NCI-H1105 treated with DMSO at 0.1 percent for 48 hours (cell line): ENCODE measurements at regions not wholly inside any gene's neighbourhood (a gene's known extent, or its start where the extent isn't known, plus 50 kb on each side); places are given as distances from the start of the nearest gene placed in this dataset.

Source experiments
- DNase-seq: peaks from one replicate; lab custom pipeline; 2025; lab: John Stamatoyannopoulos, UW

GRCh38 chr13:85742355-85742754 is 56.9 kb downstream of the SLITRK6 start:
- DNase-seq, result no peak

GRCh38 chr13:85741017-85741416 is 58.2 kb downstream of the SLITRK6 start:
- no peak for DNase-seq

GRCh38 chr13:85738696-85739320 is 60.4 kb downstream of the SLITRK6 start:
- no peak for DNase-seq

DNA sequence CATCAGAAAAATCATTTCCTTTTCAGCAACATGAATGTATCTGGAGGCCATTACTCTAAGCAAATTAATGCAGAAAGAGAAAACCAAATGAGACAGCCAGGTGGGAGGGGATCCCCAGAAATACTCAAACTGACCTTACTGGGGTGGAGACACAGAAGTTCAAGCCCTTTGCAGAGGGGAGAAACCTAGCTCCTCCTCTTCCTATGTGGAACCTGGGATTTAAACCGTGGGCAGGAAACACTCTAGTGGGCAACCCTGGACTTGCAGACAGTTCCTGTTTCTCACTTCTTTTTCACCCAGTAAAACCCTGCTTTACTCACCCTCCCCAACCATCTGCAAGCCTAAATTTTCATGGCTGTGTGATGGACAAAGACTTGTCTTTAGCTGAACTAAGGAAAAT is 61.3 kb downstream of the SLITRK6 start:
- DNase-seq, result no peak

- DNase-seq, result no peak
Measured at GRCh38 chr13:85729296-85729695, 69.9 kb downstream of the SLITRK6 start.

DNA sequence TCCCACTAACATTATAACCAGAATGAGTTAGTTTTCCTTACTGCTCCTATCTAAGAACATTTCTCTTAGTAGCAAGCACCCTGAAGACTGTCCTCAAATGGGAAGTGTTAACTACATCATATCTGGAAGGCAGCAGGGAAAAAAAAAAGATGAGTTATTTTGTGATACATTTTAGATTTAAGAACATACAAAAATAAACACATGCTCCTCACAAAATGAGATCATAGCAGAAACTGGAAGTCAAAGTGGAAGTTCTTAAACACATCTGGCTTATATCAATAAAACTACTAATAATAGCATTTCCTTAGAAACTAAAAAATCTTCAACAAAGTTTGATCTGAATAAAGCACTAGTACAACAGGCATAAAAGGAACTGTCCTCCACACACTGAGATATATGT is 70.4 kb downstream of the SLITRK6 start:
- no peak for DNase-seq

DNA sequence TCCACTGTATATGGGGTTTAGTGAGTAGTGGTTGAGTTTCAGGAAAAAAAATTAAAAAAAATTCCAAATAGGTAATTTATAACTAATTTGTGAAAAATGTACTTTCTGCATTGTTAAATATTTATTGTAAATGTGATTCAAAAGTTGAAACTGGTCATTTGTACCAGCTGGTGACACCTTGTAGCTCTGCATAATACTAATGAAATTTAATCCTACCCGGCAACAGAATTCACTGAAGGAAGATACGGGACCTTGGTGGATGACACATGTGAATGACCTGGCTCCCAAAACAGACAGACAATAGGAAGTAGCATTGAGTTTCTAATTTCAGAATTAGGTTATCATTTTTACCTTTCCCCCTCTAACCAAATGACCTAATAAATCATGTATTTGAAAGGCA is 73.8 kb downstream of the SLITRK6 start:
- peak; percentile 37 for DNase-seq

- peak; percentile 51 for DNase-seq
Measured at GRCh38 chr13:85724546-85725432, 74.4 kb downstream of the SLITRK6 start.

DNA sequence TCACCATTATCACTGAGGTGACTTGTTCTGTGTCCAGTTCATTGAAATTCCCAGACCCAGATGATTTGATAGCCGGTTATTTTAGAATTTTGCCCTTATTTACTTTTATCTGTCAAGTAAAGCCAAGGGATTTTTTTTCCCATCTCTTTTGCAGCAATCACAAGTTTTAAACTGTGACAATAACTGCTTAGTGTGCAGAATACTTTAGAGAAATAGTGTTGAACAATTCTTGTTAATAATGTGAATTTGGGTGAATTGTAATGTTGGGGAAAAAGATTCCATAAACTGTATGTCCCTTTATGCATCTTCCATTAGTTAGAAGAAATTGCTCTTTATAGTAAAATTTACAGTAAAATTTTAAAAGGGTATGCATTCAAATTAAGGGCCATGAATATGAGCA is 79.5 kb downstream of the SLITRK6 start:
- no peak for DNase-seq

GRCh38 chr13:85717921-85718320 is 81.3 kb downstream of the SLITRK6 start:
- no peak for DNase-seq

DNA sequence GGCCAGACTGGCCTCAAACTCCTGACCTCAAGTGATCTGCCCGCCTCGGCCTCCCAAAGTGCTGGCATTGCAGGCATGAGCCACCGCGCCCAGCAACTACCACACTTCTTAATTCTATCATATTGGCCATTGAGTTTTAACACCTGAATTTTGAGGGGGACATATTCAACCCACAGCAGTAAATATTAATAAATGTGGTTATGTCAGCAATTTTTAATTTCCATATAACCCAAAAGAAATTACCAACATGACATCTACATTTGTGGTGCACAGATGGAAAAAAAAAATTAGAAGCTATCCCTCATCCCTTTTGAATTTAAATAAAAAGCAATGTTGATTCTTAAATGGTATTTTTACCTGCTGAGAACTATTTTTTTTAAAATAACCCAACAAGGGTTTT is 88.7 kb downstream of the SLITRK6 start:
- DNase-seq, result no peak

- no peak for DNase-seq
Measured at GRCh38 chr13:85709721-85710120, 89.5 kb downstream of the SLITRK6 start.

DNA sequence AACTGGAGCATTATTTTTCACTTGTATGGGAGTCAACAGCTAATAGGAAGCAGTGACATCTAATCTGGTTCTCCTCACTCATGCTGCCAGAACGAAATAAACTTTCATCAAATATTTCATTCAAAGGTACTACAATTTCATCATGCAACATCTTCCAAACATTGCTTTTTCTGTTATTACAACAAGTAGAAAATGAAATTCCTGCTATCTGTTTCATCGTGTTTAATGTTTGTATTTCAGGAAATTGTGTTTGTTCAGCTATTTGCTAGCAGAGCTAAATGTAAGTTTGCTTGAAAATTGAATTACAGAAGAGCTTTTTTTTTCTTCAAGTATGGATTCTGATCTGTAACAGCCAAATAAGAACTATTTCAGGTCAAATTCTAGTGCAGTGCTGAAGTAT is 90.1 kb downstream of the SLITRK6 start:
- no peak for DNase-seq

GRCh38 chr13:85700906-85701305 is 98.3 kb downstream of the SLITRK6 start:
- DNase-seq, result no peak

GRCh38 chr13:85698256-85698655 is 101.0 kb downstream of the SLITRK6 start:
- no peak for DNase-seq

DNA sequence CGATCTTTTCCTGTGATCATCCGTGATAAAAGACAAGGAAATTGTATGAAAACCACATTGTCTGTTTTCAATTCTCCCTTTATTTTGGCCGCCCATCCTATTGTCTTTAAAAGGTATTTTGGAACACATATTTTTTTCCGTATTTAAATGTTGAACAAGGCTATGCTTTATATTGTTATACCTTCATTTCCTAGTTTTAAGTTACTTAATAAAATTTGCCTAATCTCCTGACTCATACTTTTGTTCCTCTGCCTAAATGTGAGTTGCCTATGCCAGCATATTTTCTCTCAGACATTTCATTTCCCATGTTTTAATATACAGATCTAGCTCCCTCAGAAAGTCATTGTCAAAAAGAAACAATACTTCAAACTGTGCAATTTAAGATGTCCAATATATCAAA is 104.2 kb downstream of the SLITRK6 start:
- no peak for DNase-seq

- DNase-seq, result no peak
Measured at GRCh38 chr13:85693889-85694511, 105.2 kb downstream of the SLITRK6 start.

- DNase-seq, result no peak
Measured at GRCh38 chr13:85690368-85690767, 108.9 kb downstream of the SLITRK6 start.

GRCh38 chr13:85685436-85685835 is 113.8 kb downstream of the SLITRK6 start:
- DNase-seq, result no peak

DNA sequence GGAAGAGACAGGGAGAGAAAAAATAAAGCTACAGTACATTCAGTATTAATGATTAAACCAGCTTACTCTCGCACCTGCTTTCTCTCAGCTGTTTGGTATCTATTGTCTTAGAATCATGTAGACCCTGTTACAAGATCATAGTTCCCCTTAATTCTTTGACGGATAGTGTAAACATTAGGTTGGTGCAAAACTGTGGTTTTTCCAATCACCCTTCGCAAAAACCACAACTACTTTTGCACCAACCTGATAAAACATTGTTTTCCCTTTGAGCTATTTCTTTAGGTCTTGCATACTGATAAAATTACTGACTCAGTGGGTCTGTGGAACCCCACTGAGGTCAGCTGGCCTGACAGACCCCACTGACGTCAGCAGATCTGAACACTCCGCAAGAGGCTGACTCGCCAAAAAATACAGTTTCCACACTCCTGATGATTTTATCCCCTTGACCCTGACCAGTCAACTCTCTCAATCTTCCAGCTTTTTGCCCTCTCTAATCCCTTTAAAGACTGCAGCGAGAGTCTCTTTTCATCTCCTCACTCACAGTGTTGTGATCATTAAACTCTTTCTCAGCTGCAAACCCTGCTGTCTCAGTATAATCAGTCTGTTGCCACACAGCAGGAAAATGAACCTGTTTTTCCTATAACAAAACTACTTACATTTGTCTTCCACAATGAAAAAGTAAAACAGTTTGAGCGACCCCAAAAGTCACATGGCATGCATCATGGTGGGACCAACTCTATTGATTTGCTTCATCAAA is 123.9 kb downstream of the SLITRK6 start:
- no peak for DNase-seq

GRCh38 chr13:85671336-85671735 is 127.9 kb downstream of the SLITRK6 start:
- DNase-seq, result no peak

DNA sequence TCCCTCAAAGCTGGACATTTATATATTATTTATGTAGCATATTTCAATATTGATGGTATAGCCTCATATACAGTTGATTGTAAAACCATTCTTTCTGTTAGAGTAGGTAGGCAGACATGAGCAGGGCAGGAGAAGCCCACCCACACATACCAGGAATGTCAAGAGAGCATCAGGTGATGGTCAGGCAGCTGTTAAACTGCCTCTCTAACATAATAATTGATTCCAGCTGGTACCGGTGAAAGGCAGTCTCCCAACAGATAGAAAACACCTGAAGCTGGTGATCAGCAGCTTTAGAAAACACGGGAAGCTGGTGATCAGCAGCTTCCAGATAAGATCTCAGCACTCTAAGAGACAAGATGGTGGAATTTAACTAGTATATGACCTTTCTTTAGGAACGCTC is 132.9 kb downstream of the SLITRK6 start:
- peak; percentile 79 for DNase-seq
